ENCODE measurements at regions not wholly inside any gene's neighbourhood (a gene's known extent, or its start where the extent isn't known, plus 50 kb on each side); places are given as distances from the start of the nearest gene placed in this dataset.

DNA sequence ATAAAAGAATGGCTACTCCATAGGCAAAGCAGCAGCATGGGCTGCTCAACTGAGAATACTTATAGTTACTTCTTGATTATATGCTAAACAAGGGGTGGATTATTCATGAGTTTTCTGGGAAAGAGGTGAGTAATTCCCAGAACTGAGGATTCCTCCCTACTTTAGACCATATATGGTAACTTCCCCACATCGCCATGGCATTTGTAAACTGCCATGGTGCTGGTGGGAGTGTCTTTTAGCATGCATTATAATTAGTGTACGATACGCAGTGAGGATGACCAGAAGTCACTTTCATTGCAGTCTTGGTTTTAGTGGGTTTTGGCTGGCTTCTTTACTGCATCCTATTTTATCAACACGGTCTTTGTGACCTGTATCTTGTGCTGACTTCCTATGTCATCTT, 141.5 kb downstream of the MAGEB17 start:
- TF ChIP-seq, protein P1, sequence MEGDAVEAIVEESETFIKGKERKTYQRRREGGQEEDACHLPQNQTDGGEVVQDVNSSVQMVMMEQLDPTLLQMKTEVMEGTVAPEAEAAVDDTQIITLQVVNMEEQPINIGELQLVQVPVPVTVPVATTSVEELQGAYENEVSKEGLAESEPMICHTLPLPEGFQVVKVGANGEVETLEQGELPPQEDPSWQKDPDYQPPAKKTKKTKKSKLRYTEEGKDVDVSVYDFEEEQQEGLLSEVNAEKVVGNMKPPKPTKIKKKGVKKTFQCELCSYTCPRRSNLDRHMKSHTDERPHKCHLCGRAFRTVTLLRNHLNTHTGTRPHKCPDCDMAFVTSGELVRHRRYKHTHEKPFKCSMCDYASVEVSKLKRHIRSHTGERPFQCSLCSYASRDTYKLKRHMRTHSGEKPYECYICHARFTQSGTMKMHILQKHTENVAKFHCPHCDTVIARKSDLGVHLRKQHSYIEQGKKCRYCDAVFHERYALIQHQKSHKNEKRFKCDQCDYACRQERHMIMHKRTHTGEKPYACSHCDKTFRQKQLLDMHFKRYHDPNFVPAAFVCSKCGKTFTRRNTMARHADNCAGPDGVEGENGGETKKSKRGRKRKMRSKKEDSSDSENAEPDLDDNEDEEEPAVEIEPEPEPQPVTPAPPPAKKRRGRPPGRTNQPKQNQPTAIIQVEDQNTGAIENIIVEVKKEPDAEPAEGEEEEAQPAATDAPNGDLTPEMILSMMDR (conservative IDR thresholded peaks at IDR 0.05; ENCODE audit: low read depth, low read length), result no peak
- TF ChIP-seq EZH2 (IDR thresholded peaks at IDR 0.05; ENCODE audit: borderline replicate concordance, low read depth, low read length, poor library complexity, severe bottlenecking), result no peak

All from A673 (cell line).